ENCODE measurements at regions not wholly inside any gene's neighbourhood (a gene's known extent, or its start where the extent isn't known, plus 50 kb on each side); places are given as distances from the start of the nearest gene placed in this dataset.
"Not testable (repeated sequence)": the region's sequence is repeated elsewhere in the genome, so short reads cannot be mapped to it uniquely, and the experiment has no call there.

GRCh38 chr5:87198010-87198409 lies 69.7 kb upstream of the RASA1 start:
- no peak overlapping the region for H3K4me3 Mint-ChIP-seq
- Histone ChIP-seq H3K9ac (ENCODE audit: low read length) (no peak overlapping the region), H3K4me1 (ENCODE audit: control insufficient read depth in 2 of 2, insufficient read depth in 2 of 2, low read length in 2 of 2) (peaks cover 10 to 11% of the 10 kb centered on the region in 2 donors), H2AFZ (ENCODE audit: insufficient read depth, low read depth, low read length, poor library complexity, severe bottlenecking) (no peak overlapping the region), H3K9me3 (ENCODE audit: control extremely low read depth in 1 of 3, control insufficient read depth in 2 of 3, insufficient read depth in 1 of 3, low read length in 2 of 3) (no peaks in the 10 kb centered on the region), H3K27ac (ENCODE audit: low read length in 2 of 2) (no peak overlapping the region), H3K79me2 (ENCODE audit: control insufficient read depth, insufficient read depth, low read length) (no peaks in the 10 kb centered on the region), H3K27me3 (replicated peaks in 1 of 4; ENCODE audit: control extremely low read depth in 1 of 4, control insufficient read depth in 3 of 4, insufficient read depth in 4 of 4, low read length in 3 of 4) (no peaks in the 10 kb centered on the region), H4K20me1 (ENCODE audit: control insufficient read depth, insufficient read depth, low read length, poor library complexity, severe bottlenecking) (no peaks in the 10 kb centered on the region), H3K4me3 (ENCODE audit: control extremely low read depth in 1 of 5, extremely low read depth in 1 of 5, insufficient read depth in 1 of 5, low read depth in 2 of 5, low read length in 4 of 5) (no peak overlapping the region), H3K36me3 (replicated peaks in 1 of 2; ENCODE audit: control extremely low read depth in 1 of 2, control insufficient read depth in 1 of 2, extremely low read depth in 1 of 2, insufficient read depth in 2 of 2, low read length in 1 of 2) (no peaks in the 10 kb centered on the region), H3K4me2 (replicated peaks; ENCODE audit: low read depth, low read length, poor library complexity, severe bottlenecking) (no peak overlapping the region)
- DNase-seq = no peak
- peaks cover 11% of the 10 kb centered on the region for H3K4me1 Mint-ChIP-seq
- CTCF ChIA-PET = no interaction called here
- TF ChIP-seq EZH2 (IDR thresholded peaks at IDR 0.05; ENCODE audit: borderline replicate concordance, insufficient read depth, low read depth, low read length, poor library complexity, severe bottlenecking) (no peak), CTCF (IDR thresholded peaks at IDR 0.05) (no peak)
- no peak overlapping the region for H3K27ac Mint-ChIP-seq
- no peaks in the 10 kb centered on the region for H3K9me3 Mint-ChIP-seq (ENCODE audit: insufficient read depth)
- POLR2A ChIA-PET = no interaction called here
- no peak for ATAC-seq (ENCODE audit: low read depth)
- WGBS (ENCODE audit: insufficient coverage) = 60% methylated on average over 1 of the region's 5 CpGs
- intact Hi-C loops (cut with micrococcal nuclease) = no loop called here
- H3K27me3 Mint-ChIP-seq = no peaks in the 10 kb centered on the region

- CTCF ChIA-PET; H3K27ac Mint-ChIP-seq; H3K27me3 ChIP-seq (replicated peaks in 1 of 4; ENCODE audit: control extremely low read depth in 1 of 4, control insufficient read depth in 3 of 4, insufficient read depth in 4 of 4, low read length in 3 of 4); H3K4me2 ChIP-seq (replicated peaks; ENCODE audit: low read depth, low read length, poor library complexity, severe bottlenecking); ATAC-seq (ENCODE audit: low read depth); H3K27ac ChIP-seq (ENCODE audit: low read length in 2 of 2); H3K4me3 ChIP-seq (ENCODE audit: control extremely low read depth in 1 of 5, extremely low read depth in 1 of 5, insufficient read depth in 1 of 5, low read depth in 2 of 5, low read length in 4 of 5); H3K4me3 Mint-ChIP-seq; H2AFZ ChIP-seq (ENCODE audit: insufficient read depth, low read depth, low read length, poor library complexity, severe bottlenecking); H4K20me1 ChIP-seq (ENCODE audit: control insufficient read depth, insufficient read depth, low read length, poor library complexity, severe bottlenecking); DNase-seq; H3K9ac ChIP-seq (ENCODE audit: low read length); H3K36me3 ChIP-seq (replicated peaks in 1 of 2; ENCODE audit: control extremely low read depth in 1 of 2, control insufficient read depth in 1 of 2, extremely low read depth in 1 of 2, insufficient read depth in 2 of 2, low read length in 1 of 2); H3K9me3 Mint-ChIP-seq (ENCODE audit: insufficient read depth); intact Hi-C loops (cut with micrococcal nuclease); H3K79me2 ChIP-seq (ENCODE audit: control insufficient read depth, insufficient read depth, low read length); H3K27me3 Mint-ChIP-seq; POLR2A ChIA-PET; H3K9me3 ChIP-seq (ENCODE audit: control extremely low read depth in 1 of 3, control insufficient read depth in 2 of 3, insufficient read depth in 1 of 3, low read length in 2 of 3): not testable (repeated sequence)
- peaks cover 11% of the 10 kb centered on the region for H3K4me1 Mint-ChIP-seq
- H3K4me1 ChIP-seq (ENCODE audit: control insufficient read depth in 2 of 2, insufficient read depth in 2 of 2, low read length in 2 of 2) = peaks cover 10 to 11% of the 10 kb centered on the region in 2 donors
- WGBS (ENCODE audit: insufficient coverage) = no CpG with 5 or more reads among the region's 1 CpG
These were observed 68.4 kb upstream of the RASA1 start for GRCh38 chr5:87199246-87199645.

- H2AFZ ChIP-seq (ENCODE audit: insufficient read depth, low read depth, low read length, poor library complexity, severe bottlenecking); H3K4me2 ChIP-seq (replicated peaks; ENCODE audit: low read depth, low read length, poor library complexity, severe bottlenecking); CTCF ChIA-PET; H3K9me3 ChIP-seq (ENCODE audit: control extremely low read depth in 1 of 3, control insufficient read depth in 2 of 3, insufficient read depth in 1 of 3, low read length in 2 of 3); H3K27ac ChIP-seq (ENCODE audit: low read length in 2 of 2); H3K4me3 Mint-ChIP-seq; H3K27me3 ChIP-seq (replicated peaks in 1 of 4; ENCODE audit: control extremely low read depth in 1 of 4, control insufficient read depth in 3 of 4, insufficient read depth in 4 of 4, low read length in 3 of 4); DNase-seq; intact Hi-C loops (cut with micrococcal nuclease); H3K4me3 ChIP-seq (ENCODE audit: control extremely low read depth in 1 of 5, extremely low read depth in 1 of 5, insufficient read depth in 1 of 5, low read depth in 2 of 5, low read length in 4 of 5); H3K9me3 Mint-ChIP-seq (ENCODE audit: insufficient read depth); H3K27me3 Mint-ChIP-seq; H3K9ac ChIP-seq (ENCODE audit: low read length); H3K4me1 Mint-ChIP-seq; H3K27ac Mint-ChIP-seq; ATAC-seq (ENCODE audit: low read depth); H4K20me1 ChIP-seq (ENCODE audit: control insufficient read depth, insufficient read depth, low read length, poor library complexity, severe bottlenecking); H3K79me2 ChIP-seq (ENCODE audit: control insufficient read depth, insufficient read depth, low read length); H3K36me3 ChIP-seq (replicated peaks in 1 of 2; ENCODE audit: control extremely low read depth in 1 of 2, control insufficient read depth in 1 of 2, extremely low read depth in 1 of 2, insufficient read depth in 2 of 2, low read length in 1 of 2); POLR2A ChIA-PET: not testable (repeated sequence)
- peaks cover 10 to 11% of the 10 kb centered on the region in 2 donors for H3K4me1 ChIP-seq (ENCODE audit: control insufficient read depth in 2 of 2, insufficient read depth in 2 of 2, low read length in 2 of 2)
- no CpG with 5 or more reads among the region's 2 CpGs for WGBS (ENCODE audit: insufficient coverage)
These were observed 68.0 kb upstream of the RASA1 start for GRCh38 chr5:87199704-87200103.

All from B cell (primary cell).